Stimulated activated CD4-positive, alpha-beta T cell treated with anti-CD3 and anti-CD28 coated beads, Interleukin-1b, Interleukin-23, amount 100 ng/mL, for 1 hour (primary cell): ENCODE measurements at regions not wholly inside any gene's neighbourhood (a gene's known extent, or its start where the extent isn't known, plus 50 kb on each side); places are given as distances from the start of the nearest gene placed in this dataset.

ENCODE experiments used
- DNase-seq, 2 donors: peaks; one replicate each; pipeline ENCODE4 v3.0.0-alpha.2; 2020; ENCODE audit warnings: low read depth in 2 of 2

DNA sequence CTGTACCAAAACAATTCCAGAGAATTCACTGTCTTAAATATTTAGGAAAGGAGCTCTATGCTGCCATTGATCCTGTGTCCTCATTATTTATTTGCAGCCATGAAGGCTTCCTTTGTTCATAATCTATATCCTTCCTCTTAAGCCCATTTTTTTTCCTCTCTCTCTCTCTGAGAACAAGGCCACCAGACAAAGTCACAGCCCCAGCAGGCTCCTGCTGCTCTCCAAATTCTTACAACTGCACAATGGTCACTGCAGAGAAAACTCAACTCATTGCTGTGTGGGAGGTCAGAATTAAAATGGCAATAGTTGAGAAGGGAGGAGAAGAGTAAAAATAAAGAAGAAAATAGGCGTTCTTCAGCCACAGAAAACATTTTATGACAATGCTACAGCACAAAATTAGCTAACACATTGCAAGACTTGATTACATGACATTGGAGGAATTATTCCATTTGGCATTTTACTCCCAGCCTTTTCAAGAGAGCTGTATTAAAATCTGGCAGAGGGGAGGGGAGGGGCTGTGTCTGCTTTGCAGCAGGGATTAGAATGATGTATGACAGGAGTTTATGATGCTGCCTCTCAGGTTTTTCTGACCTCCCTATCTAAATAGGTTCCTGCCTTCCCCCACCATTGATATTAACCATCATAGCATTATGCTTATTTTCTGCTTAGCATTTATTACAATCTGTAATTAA is 399.7 kb upstream of the THBS1 start:
- no peak for DNase-seq

DNA sequence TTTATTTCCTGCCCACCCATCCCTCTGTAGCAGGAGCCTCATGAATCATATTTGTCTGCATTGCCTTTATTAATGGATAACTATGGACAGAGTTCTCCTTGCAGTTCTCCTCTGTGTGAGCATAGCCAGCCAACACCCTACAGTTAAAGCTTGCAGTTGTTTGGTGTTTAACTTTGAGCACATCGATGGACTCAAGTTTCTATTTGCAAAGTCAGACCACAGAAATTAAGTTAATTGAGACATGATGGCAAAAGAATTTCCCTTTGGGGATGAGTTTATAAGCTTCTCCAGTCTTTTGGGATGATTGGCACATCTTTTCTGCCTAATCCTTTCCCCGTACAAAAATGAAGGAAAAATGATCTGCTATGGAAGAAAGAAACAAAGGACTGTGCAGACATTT is 398.9 kb upstream of the THBS1 start:
- DNase-seq = no peak

DNA sequence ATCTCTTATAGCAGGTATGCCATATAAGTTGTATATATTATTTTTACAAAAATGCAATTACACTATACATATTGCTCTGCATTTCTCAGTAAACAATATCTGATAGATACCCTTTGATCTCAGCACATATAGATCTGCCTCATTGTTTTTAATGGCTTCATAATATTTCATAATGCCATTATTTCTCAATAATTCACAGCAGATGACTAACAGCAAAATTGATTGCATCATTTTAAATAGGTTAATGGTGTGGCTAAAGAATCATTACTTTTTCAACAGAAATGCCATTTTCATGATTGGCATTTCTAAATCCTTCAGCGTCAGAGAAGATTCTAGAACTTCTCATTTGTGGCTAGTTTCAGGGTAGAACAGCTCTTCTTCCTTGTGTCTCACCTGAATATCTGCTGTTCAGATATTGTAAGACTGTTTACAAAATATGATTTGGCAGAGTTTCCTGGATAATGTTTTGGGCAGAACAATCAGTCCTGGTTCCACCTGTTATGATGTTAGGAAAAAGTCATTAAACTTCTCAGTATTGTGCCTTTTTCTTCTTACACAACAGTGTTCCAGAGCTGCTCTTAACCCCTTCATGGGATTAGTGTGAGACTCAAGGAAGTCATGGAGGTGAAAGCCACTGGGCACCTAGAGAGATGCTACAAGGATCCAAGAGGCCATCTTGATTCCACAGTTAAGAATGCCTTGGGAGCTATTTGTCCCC is 397.6 kb upstream of the THBS1 start:
- DNase-seq = no peak

DNA sequence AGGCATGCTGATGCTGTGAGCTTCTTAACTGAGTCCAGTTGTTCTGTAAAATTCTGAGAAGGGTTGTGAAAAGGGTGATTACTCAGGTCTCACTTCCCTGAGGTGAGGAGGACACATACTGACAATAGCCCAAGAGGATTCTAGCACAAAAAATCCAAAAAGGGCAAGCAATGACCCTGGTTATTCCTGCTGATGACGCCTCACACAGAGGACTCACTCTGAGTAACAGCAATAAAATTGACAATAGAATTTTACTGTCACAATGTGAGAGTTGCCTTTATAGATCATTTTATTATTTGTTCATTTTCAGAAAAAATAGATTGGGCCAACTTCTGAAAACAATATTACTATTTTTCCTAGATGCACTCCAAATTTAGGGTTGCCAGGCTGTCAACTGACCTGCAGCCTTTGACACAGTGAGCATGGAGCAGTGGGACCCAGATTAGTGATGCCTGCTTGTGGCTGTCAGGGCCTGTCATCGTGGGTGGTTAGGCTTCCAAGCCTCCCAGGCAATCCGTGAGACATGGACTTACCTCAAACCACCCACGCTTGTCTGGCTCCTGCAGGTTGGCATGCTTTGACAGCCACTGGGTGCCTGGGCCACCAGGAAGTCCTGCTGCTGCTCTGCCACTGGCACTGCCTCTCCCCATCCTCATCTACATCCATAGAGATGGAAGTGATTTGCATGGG is 396.0 kb upstream of the THBS1 start:
- DNase-seq = no peak

DNA sequence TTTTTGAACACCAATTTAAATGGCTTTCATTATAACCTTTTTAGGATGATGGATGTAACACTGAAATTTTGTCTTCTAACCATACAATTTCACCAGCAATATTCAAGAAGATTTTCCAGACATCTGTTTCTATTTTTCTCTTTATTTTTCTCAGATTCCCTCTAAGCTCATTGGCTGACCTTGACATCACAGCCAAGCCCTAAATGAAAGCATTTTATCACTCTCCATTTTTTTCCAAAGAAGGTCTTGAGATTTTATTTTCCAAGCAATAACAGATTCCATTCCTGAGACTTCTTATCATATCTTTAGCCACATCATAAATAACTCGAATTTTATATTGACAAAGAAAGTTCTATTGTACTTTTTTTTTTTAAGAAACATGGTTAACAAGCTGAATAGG is 392.6 kb upstream of the THBS1 start:
- DNase-seq = no peak

DNA sequence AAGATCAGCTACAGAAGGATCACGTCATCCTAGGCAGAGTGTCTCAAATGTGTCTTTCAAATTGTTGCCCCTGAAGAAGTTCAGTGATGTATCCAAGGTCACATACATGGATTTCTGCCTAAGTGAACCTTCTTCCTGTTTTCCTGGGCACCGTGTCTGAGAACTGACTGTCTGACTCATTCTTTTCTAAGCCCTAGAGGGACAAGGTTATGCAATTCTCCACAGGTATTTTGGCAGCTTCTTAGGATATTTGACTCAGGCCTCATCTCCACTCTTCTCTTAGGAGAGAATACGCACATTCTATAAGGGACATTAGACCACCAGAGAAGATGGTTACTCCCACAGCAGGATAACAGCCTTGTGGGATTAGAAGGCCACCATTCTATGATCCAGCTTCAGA is 391.9 kb upstream of the THBS1 start:
- DNase-seq = no peak

DNA sequence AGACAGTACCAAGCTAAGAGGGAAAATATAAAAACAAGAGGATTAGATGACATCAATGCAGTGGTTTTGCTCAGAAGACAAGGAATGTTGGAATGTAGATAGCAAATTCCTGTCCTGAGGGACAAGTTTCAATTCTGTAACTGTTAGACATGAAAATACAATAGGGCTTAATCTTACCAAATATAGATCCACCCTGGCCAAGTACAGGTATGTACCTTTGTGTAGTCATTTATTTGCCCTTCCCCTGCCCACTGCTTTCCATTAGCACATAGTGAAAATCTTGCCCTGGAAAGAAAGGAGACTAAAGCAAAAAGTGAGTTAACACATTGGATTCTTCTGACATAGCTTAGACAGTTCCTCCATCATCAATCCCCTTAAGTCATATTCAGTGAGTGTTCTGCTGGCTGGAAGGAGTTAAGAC is 389.0 kb upstream of the THBS1 start:
- no peak for DNase-seq

DNA sequence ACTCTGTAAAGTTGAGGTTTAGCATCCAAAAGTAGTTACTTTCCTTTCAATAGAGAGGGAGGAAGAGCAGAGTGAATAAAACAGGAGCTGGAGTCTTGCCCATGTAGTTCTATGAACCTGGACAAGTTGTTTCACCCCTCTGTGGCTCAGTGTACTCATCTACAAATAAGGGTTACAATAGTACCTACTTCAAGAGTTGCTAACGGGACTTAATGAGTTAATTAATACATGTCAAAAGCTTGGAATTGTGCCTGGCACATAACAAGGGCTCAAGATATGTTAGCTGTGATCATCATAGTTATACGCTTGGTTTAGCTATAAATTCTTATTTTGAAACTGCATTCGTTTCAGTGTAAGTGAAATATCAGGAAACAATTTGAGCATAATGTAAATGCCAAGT is 388.5 kb upstream of the THBS1 start:
- no peak for DNase-seq

DNA sequence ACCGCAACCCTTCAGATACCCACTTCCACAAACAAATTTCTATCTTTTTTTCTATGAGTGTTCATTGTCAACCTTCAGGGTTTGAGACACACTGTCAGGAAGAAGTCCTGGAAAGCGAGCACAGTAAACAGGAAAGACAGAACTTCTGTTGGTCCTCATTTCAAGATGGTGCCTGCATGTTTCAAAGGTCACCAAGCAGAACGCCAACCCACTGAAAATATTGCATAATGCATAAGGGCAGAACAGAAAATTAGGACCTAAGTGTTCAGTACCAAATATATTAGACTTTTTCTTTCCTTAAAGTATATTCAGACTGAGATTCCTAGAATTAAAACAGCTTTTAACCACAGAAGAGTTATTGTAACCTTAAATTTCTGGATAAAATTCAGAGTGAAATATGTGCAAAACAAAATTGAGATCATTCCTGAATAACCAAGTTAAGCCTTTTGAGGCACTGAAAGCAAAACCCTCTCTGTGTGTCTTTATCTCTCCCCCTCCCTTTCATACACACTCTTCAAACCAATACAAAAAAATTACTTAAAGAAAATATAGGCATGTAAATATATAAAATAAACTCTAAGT is 387.8 kb upstream of the THBS1 start:
- DNase-seq = no peak

DNA sequence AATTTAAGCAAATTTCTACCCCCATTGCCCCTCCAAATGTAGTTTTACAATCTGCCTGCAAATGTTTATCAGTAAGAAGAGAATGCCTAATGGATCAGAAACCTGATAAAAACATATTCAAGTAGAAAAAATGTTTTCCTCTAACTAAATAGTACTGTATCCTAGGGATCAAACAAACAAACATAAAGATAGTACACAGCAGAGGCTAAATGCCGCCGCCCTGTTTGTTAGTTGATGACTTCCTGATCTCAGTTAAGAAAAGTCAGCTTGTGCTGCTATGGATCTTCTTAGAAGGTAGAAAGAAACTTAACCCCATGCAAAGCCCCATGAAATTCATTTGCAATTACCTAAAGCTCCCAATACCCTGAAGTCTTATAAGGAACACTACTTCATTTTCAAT is 387.3 kb upstream of the THBS1 start:
- no peak for DNase-seq

DNA sequence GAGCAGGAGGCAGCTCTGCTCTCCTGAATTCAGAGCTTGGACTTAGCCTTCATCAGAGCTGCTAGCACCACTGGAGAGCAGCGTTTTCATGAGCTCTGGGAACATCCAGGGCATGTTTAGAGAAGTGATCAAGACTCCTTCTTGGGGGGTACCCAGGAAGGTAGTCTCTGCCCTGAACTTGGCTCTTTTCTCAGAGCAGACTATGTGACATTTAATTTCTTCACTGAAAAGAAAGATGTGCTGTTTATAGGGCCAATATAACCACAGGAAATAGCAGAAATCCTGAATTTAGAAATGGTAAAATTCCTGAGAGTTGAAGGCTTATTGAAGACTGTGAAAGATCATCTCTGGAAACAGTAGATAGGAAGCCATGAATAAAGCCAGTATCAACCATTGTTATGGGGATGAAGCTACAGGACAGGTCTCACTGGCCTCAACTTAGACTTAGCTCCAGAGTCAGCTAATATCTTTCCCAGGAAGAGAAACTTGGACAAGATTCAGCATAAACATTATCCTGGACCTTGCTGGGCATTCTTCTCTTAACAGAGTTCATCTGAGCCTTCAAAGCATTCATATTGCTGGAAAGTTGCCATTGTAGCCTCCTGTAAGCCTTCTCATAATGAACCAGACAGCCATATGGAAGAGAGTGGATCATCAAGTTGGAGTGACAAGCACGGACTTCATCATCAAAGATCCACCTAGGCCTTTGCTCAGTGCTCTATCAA is 386.6 kb upstream of the THBS1 start:
- no peak for DNase-seq

DNA sequence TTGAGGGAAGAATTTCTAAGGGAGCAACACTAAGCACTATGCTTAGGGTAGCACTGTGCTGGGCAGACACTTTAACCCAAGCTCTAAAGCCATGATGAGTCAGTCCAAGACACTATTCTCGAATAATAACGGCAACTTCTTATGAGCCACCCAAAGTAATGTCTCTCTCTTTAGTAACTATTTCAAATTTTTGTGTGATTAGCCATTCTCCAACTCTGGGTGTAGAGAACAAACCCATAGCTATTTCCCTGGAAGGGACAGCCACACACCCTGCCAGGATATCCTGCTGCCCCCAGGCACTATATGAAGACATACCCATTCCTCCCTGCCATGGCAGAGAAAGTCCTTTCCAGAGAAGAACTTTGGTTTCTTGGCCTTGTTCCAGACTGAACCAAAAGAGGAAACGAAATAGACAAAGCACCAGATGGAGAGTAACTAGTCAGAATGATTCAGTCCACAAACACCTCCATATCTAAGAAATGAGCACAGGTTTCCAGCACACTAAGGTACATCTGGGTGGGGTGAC is 384.9 kb upstream of the THBS1 start:
- no peak for DNase-seq

DNA sequence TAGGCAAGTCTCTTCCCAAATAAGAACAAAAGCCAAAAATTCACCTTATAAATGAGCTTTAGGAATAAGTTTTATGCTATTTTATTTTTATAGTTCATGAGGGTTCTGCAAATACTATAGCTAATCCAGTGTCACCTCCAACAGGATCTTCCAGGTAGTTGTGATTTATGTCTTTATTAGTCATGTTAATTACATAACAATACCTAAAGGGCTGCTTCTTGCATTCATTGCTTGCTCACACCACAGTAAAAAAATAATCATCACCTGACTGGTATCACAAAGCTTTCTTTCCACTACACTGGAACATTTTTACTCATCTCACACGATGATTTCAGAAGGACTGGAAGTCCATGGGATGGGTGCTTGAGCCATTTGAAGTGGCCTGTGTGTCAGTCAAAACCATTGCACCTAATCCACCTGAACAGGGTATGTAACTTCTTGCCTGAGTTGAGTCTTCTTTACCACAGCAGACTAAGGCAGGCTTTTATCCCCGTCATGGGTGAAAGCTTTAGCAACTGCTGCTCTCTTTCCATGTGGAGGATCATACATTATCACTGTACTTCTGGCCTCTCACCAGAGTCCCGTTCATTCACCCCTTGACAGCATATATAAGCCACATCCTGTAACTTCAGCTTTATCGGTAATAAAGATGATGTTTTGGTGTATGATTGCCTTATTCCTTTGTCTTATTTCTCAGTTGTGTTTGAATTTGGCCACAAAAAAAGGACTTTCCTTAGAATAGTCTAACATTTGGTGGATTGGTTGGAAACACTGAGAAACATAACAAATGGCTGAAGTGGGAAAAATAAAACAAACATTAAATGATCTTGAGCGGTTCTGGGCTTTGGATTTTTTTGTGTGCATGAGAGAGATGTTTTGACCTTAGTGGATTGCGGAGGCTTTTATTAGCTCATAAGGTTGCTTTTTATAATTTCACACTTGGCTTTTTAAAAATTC is 382.6 kb upstream of the THBS1 start:
- no peak for DNase-seq

DNA sequence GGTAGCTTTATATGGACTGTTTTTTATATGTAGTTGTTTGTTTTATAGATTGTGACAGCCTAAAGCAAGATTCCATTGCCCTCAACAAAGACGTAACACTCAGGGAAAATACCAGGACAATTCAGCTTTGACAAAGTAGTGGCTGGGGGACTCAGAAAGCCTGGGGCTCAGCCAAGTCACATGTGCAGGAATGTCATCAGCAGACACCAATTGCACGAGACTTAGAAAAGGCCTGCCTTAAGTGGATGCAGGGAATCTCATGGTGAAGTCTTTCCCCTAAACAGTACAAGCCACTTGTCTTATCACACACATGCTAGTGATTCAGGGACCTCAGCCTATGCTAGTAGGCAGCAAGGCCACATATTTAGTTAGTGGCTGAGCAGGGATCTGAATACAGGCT is 381.8 kb upstream of the THBS1 start:
- DNase-seq = no peak

DNA sequence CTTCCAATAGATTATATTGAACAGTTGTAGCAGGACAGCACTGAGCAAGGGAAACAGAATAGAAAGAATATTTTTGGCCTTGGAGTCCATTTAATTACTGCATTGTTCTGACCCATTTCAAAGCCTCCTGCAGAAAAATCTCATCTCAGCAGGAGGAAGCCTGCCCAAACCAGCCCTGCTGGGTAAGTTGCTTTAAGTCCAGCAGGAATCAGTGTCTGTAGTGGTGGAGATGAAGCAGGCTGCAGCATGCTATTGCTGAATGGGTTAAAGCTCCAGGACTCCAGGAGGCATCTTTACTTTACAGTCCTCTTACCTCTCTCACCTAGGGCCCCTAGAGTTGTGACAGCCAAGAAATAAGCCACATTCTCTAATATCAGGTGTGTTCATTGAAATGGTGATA is 380.3 kb upstream of the THBS1 start:
- DNase-seq = no peak

DNA sequence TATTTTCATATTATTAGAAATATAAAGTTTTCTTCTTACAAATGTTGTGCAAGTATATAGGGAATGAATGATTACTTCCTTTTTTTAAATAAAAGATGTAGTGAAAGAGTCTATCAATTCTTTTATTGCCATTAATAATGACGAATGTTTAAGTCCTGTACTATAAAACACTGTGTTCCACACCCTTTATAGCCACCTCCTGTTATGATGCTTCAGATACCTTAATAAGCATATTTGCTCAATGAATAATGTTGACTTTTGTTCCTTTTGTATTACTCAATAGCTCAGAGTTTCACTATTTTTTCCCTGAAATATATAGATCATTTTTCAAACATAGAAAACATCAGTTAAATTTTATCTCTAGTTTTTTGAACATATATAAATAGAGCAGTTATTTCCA is 378.2 kb upstream of the THBS1 start:
- DNase-seq = no peak

DNA sequence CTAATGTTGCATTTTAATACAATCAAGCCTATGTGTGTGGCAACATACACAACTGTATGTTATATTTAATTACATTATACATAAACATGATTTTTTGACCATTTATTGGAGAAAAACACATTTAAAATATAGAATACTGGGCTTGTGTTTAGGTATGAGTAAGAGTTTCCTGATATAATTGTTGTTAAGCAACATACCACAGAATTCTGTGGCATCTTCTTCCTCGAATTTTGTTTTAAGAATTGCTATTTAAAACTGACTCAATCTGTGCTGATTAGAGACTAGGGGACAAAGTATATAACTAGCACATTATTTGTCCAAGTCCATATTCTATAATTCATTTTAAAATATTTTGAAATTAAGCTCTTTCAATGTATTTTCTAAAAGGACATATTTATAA is 376.8 kb upstream of the THBS1 start:
- no peak for DNase-seq

DNA sequence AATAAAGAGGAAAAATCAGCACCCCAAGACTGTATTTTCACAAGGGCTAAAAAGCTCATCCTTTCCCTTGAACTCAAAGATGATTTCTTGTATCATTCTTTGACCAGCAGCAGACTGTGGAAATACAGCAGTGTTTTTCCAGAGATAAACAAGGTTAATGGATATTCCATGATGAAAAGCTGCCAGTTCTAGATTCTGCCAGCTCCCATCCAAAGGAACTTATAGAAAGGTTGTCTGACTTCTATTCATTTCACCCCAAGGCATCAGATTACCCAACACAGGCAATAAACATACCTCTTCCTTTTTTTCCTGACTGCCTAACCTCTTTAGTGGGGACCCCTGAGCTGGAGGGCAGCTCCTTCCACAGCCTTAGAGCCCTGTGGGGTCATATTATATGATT is 375.8 kb upstream of the THBS1 start:
- DNase-seq = no peak

DNA sequence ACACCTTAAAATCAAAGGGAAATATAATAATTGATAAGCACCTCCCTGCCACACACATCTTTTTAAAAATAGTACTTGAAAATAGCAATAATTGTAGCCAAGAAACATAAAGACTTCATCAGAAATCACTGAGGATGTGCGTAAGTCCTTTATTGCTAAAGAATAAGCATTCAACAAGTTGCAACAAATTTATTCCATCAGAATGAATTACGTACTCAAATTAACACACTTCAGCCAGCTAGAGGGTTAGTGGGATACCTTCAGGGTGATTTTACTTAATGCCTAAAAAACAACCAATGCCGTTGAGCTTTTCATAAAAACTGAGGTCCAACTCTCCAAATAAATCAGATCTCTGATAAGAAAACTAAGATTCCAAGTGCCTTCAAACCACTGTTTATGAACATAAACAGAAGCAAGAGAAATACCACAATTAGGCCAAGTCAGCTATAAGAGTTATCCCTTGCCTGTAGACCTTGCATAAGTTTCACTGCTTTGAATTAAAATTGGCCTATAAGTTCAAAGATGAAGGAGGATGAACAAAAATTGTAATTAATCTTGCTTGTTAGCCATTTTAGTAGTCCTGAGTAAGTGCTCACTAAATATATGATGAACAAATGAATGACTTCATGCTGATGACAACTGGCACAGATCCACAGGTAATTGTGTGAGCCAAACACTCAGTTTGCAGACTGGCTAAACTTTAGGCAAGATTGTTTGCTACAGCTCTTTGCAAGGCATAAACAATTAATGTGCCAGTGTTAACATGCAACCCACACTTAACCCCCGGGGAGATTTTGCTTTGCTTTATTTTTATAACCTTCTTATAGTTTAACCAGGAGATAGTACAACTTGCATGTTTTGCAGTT is 375.1 kb upstream of the THBS1 start:
- no peak for DNase-seq
